NCI-H526 treated with DMSO at 0.1 percent for 48 hours (cell line): ENCODE measurements at regions not wholly inside any gene's neighbourhood (a gene's known extent, or its start where the extent isn't known, plus 50 kb on each side); places are given as distances from the start of the nearest gene placed in this dataset.
A peak's percentile ranks its signal among the peaks of the same experiment; 100 is the strongest.
"Not testable (repeated sequence)": the region's sequence is repeated elsewhere in the genome, so short reads cannot be mapped to it uniquely, and the experiment has no call there.

ENCODE experiments used
- DNase-seq: peaks from one replicate; lab custom pipeline; 2025; lab: John Stamatoyannopoulos, UW

GRCh38 chr12:82627799-82628198 is 58.9 kb upstream of the TMTC2 start:
- peak; percentile 42 for DNase-seq

- DNase-seq = not testable (repeated sequence)
Measured at GRCh38 chr12:82634495-82635258, 52.0 kb upstream of the TMTC2 start.

GRCh38 chr12:82635263-82635662 is 51.4 kb upstream of the TMTC2 start:
- DNase-seq = no peak
